ENCODE measurements at regions not wholly inside any gene's neighbourhood (a gene's known extent, or its start where the extent isn't known, plus 50 kb on each side); places are given as distances from the start of the nearest gene placed in this dataset.

GRCh38 chr5:74296685-74297408 lies 343.7 kb downstream of the ENC1 start:
- TF ChIP-seq CTCF (IDR thresholded peaks at IDR 0.05): no peak
- TF ChIP-seq POLR2A (IDR thresholded peaks at IDR 0.05): no peak

Measured in testis (tissue), 2 donors.